CD4-positive, alpha-beta memory T cell (primary cell): ENCODE measurements at regions not wholly inside any gene's neighbourhood (a gene's known extent, or its start where the extent isn't known, plus 50 kb on each side); places are given as distances from the start of the nearest gene placed in this dataset.

Experiments used
- CTCF ChIA-PET: fragments of 350-600 bp; sonication (Branson Sonifier 250); formaldehyde crosslinking; loops from one replicate; lab custom pipeline; 2021; ENCODE audit warnings: inconsistent platforms; ENCODE audit not compliant: partially characterized antibody; lab: Charles Lee
- POLR2A ChIA-PET: fragments of 350-600 bp; sonication (Branson Sonifier 250); formaldehyde crosslinking; loops from one replicate; lab custom pipeline; 2021; ENCODE audit not compliant: partially characterized antibody; lab: Charles Lee
- DNase-seq, 5 donors: peaks; one replicate each; pipeline versions ENCODE4 v3.0.0 to v3.0.0-alpha.2; 2020 to 2022; ENCODE audit warnings: mixed read lengths in 1 of 5
- H3K27ac ChIP-seq: one replicate; pipeline ENCODE4 v1.7.0; 2013; ENCODE audit warnings: low read depth, low read length
- H3K27me3 ChIP-seq: 2 replicates; pipeline ENCODE4 v1.7.0; 2013; ENCODE audit warnings: mild to moderate bottlenecking, low read length, moderate library complexity; ENCODE audit not compliant: insufficient read depth
- H3K36me3 ChIP-seq: 2 replicates; pipeline ENCODE4 v1.7.0; 2013; ENCODE audit warnings: mild to moderate bottlenecking, low read length, moderate library complexity; ENCODE audit not compliant: insufficient read depth
- H3K4me1 ChIP-seq: 2 replicates; pipeline ENCODE4 v1.7.0; 2013; ENCODE audit warnings: mild to moderate bottlenecking, low read length, moderate library complexity; ENCODE audit not compliant: insufficient read depth
- H3K4me3 ChIP-seq, 2 donors: one replicate each; pipeline ENCODE4 v1.7.0; 2013; ENCODE audit warnings: low read length in 2 of 2, mild to moderate bottlenecking in 1 of 2
- H3K9me3 ChIP-seq, 2 donors: one replicate each; pipeline ENCODE4 v1.7.0; 2013; ENCODE audit warnings: low read length in 2 of 2, control low read depth in 1 of 2; ENCODE audit not compliant: control insufficient read depth in 1 of 2
- H3K27ac Mint-ChIP-seq, 7 donors: one replicate each; pipeline ENCODE4 v1.8.0; 2020 to 2021; ENCODE audit warnings: mixed read lengths in 7 of 7, mild to moderate bottlenecking in 6 of 7, inconsistent platforms in 3 of 7, moderate library complexity in 3 of 7
- H3K27me3 Mint-ChIP-seq, 2 donors: one replicate each; pipeline ENCODE4 v1.8.0; 2020 to 2021; ENCODE audit warnings: mixed read lengths in 2 of 2
- H3K36me3 Mint-ChIP-seq, 2 donors: one replicate each; pipeline ENCODE4 v1.8.0; 2020 to 2021; ENCODE audit warnings: mixed read lengths in 2 of 2, inconsistent platforms in 1 of 2, mild to moderate bottlenecking in 1 of 2
- H3K4me1 Mint-ChIP-seq, 4 donors: one replicate each; pipeline ENCODE4 v1.8.0; 2020 to 2021; ENCODE audit warnings: mixed read lengths in 4 of 4, mild to moderate bottlenecking in 1 of 4
- H3K4me3 Mint-ChIP-seq, 8 donors: one replicate each; pipeline ENCODE4 v1.8.0; 2020 to 2021; ENCODE audit warnings: mixed read lengths in 8 of 8, mild to moderate bottlenecking in 7 of 8, moderate library complexity in 6 of 8, inconsistent platforms in 3 of 8
- H3K9me3 Mint-ChIP-seq, 8 donors: one replicate each; pipeline ENCODE4 v1.8.0; 2020 to 2021; ENCODE audit warnings: mixed read lengths in 8 of 8, mild to moderate bottlenecking in 5 of 8, inconsistent platforms in 3 of 8, moderate library complexity in 1 of 8
- intact Hi-C: fragments of 100-400 bp; cut with micrococcal nuclease; formaldehyde crosslinking; loops from one replicate; pipeline ENCODE4 v1.15.1; 2023

DNA sequence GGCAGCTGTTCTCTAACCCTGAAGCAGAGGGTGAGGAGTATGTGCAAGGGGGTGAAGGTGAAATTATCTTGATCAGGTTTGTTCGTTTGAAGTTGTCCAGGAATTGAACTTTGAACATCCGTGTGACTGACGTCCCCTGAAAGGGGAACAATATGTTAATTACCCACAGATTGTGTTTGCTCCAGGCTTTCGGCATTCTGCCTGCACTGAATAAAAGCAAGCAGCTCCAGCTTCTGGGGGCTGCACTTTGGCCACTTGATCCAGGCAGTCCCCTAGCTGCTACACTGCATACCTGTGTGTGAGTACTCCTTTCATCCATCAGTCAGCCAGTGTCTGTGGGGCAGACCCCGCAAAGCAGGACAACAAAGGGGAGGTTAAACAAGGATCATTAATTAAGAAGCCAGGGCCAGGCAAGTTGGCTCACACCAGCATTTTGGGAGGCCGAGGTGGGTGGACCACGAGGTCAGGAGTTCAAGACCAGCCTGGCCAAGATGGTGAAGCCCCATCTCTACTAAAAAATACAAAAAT, 104.8 kb upstream of the BTN3A2 start:
- intact Hi-C loops = no loop called here
- ChIA-PET CTCF (interaction anchor here (0.6 to 2.8 kb wide), 4 partner anchors 9 to 44 kb away, joined by 3 to 12 read pairs (median 4); a partner anchor contains a TSS), POLR2A (interaction anchor here (1.7 to 4.7 kb wide), 4 partner anchors 9 to 26 kb away, joined by 4 to 22 read pairs (median 6); a partner anchor contains a TSS)
- no peak for DNase-seq
- Histone ChIP-seq H3K4me3 (no peak overlapping the region), H3K4me1 (no peaks in the 10 kb centered on the region), H3K36me3 (no peaks in the 10 kb centered on the region), H3K27me3 (no peaks in the 10 kb centered on the region), H3K27ac (no peak overlapping the region), H3K9me3 (no peaks in the 10 kb centered on the region)
- no peak overlapping the region for H3K4me3 Mint-ChIP-seq
- peaks cover 0 to 1% (median 0%) of the 10 kb centered on the region in 8 donors for H3K9me3 Mint-ChIP-seq
- H3K36me3 Mint-ChIP-seq = no peaks in the 10 kb centered on the region
- peaks cover 0 to under 1% (median 0%) of the 10 kb centered on the region in 4 donors for H3K4me1 Mint-ChIP-seq
- H3K27ac Mint-ChIP-seq = no peak overlapping the region
- no peaks in the 10 kb centered on the region for H3K27me3 Mint-ChIP-seq

DNA sequence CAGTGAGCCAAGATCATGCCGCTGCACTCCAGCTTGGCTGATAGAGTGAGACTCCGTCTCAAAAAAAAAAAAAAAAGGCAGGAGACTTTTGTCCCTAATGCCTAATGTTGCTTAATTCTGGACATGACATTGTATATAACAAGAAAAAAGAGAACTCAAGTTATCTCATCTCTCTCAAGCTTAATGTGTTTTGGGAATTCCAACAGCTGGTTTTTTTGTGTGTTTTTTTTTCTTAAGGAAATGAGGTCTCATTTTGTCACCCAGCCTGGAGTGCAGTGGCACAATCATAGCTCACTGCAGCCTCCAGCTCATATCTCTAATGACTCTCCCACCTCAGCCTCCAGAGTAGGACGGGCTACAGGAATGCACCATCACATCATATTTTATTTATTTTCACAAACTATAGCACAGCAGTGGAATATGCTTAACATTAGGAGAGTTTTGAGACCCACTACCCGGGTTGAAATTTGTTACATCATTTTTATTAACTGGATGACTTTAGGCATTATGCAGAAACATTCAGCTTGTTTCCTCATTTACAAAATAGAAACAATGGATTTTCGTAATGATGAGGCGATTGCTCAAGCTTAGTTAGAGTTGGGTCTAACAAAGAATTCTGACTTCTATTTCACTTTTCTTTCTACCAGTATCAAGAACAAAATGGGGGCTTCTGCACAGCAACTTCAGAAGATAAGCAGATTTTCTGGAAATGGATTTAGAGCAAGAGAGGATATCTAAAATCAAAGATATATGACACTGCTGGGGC, 104.1 kb upstream of the BTN3A2 start:
- no peak overlapping the region for H3K27ac Mint-ChIP-seq
- CTCF ChIA-PET = interaction anchor here (0.6 to 1.5 kb wide), 4 partner anchors 9 to 45 kb away, joined by 3 to 4 read pairs (median 4); a partner anchor contains a TSS

DNA sequence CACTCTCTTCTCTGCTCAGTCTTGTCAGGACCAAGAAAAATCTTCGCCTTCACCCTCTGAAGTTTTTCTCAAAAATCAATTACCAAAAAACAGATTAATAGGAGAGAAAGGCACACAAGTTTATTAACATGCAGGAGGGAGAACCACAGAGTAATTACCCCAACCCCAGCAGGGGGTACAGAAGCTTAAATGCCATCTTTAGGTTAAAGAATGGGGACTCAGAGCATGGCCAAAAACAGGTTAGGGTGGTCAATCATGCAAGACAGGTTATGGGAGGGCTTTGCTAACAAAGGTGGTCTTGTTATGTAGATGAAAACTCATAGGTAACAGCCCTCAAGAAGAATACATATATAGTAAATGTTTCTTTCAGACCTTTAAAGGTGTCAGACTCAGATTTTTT, 100.5 kb upstream of the BTN3A2 start:
- Histone ChIP-seq H3K36me3 (no peaks in the 10 kb centered on the region), H3K27me3 (no peaks in the 10 kb centered on the region), H3K4me3 (no peak overlapping the region), H3K4me1 (no peaks in the 10 kb centered on the region), H3K27ac (no peak overlapping the region), H3K9me3 (no peaks in the 10 kb centered on the region)
- Mint-ChIP-seq H3K9me3 (peaks cover 0 to 1% (median 0%) of the 10 kb centered on the region in 8 donors), H3K27me3 (no peaks in the 10 kb centered on the region), H3K27ac (no peak overlapping the region), H3K4me3 (no peak overlapping the region), H3K4me1 (no peaks in the 10 kb centered on the region), H3K36me3 (no peaks in the 10 kb centered on the region)
- POLR2A ChIA-PET = interaction anchor here (0.5 to 4.7 kb wide), 3 partner anchors 8 to 50 kb away, joined by 4 to 22 read pairs (median 5); a partner anchor contains a TSS
- intact Hi-C loops = no loop called here
- CTCF ChIA-PET = interaction anchor here (1.4 kb wide), 1 partner anchor 15 kb away, joined by 5 read pairs; no protein-coding TSS in a partner anchor
- no peak for DNase-seq

More for the DNA sequence above, 104.1 kb upstream of the BTN3A2 start:
- POLR2A ChIA-PET = interaction anchor here (0.9 to 4.7 kb wide), 4 partner anchors 10 to 44 kb away, joined by 4 to 22 read pairs (median 5); a partner anchor contains a TSS
- Mint-ChIP-seq H3K9me3 (peaks cover 0 to 1% (median 0%) of the 10 kb centered on the region in 8 donors), H3K4me1 (no peaks in the 10 kb centered on the region), H3K36me3 (no peaks in the 10 kb centered on the region), H3K27me3 (no peaks in the 10 kb centered on the region), H3K4me3 (no peak overlapping the region)
- no peak for DNase-seq
- Histone ChIP-seq H3K36me3 (no peaks in the 10 kb centered on the region), H3K27ac (no peak overlapping the region), H3K9me3 (no peaks in the 10 kb centered on the region), H3K27me3 (no peaks in the 10 kb centered on the region), H3K4me1 (no peaks in the 10 kb centered on the region), H3K4me3 (no peak overlapping the region)
- intact Hi-C loops = no loop called here

DNA sequence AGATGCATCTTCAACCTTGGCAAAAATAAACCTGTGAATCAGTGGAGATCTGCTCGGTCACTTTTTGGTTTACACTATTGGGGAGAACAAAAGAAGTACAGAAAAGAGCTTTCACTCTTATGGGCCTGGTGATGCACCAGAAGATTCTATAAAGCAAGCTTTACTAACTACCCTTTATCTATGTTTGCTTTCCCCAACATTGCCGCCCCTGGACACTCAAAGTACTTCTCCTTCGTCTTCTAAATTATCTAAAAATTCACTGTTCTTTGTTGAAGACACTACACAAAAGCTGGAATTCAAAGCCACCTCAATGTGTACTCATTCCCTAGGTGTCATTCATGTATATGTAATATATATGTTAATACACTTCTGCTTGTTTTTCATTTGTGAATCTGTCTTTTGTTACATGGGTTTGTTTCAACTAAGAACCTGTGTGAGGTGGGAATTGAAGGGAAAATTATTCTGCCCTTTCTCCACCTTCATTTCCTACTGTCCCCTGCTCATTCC, 97.9 kb upstream of the BTN3A2 start:
- Mint-ChIP-seq H3K27ac (peak overlapping the region in 1 of 7 donors; percentile 54), H3K36me3 (no peaks in the 10 kb centered on the region), H3K4me3 (no peak overlapping the region), H3K4me1 (peaks cover 0 to 20% (median 15%) of the 10 kb centered on the region in 4 donors), H3K9me3 (peaks cover 0 to 5% (median 0%) of the 10 kb centered on the region in 8 donors), H3K27me3 (no peaks in the 10 kb centered on the region)
- no peak overlapping the region for H3K4me3 ChIP-seq
- intact Hi-C loops = no loop called here
- no peak overlapping the region for H3K27ac ChIP-seq
- H3K27me3 ChIP-seq = no peaks in the 10 kb centered on the region
- H3K4me1 ChIP-seq = peaks cover 18% of the 10 kb centered on the region
- CTCF ChIA-PET = interaction anchor here (1.5 to 3.3 kb wide), 2 partner anchors 9 to 16 kb away, joined by 5 to 13 read pairs; a partner anchor contains a TSS
- DNase-seq = no peak
- no peaks in the 10 kb centered on the region for H3K36me3 ChIP-seq
- POLR2A ChIA-PET = interaction anchor here (1.4 to 3.0 kb wide), 5 partner anchors 16 to 111 kb away, joined by 4 to 19 read pairs (median 8); a partner anchor contains a TSS
- H3K9me3 ChIP-seq = no peaks in the 10 kb centered on the region

- no peak overlapping the region for H3K4me3 ChIP-seq
Observed at GRCh38 chr6:26268659-26269402, 96.2 kb upstream of the BTN3A2 start.

GRCh38 chr6:26269531-26270485, 95.2 kb upstream of the BTN3A2 start:
- intact Hi-C loops = loop anchor here (5.0 kb wide), 3 partner anchors 228 to 877 kb away; a partner anchor contains a TSS
- peaks cover 0 to 22% (median 15%) of the 10 kb centered on the region in 4 donors for H3K4me1 Mint-ChIP-seq
- Histone ChIP-seq H3K27ac (no peak overlapping the region), H3K4me1 (peaks cover 28% of the 10 kb centered on the region), H3K36me3 (no peaks in the 10 kb centered on the region), H3K27me3 (no peaks in the 10 kb centered on the region), H3K4me3 (no peak overlapping the region), H3K9me3 (no peaks in the 10 kb centered on the region)
- no peak for DNase-seq
- ChIA-PET CTCF (interaction anchor here (0.8 to 7.0 kb wide), 17 partner anchors 8 to 247 kb away, joined by 3 to 41 read pairs (median 4); a partner anchor contains a TSS), POLR2A (interaction anchor here (0.6 to 9.6 kb wide), 19 partner anchors 12 to 243 kb away, joined by 3 to 497 read pairs (median 79); a partner anchor contains a TSS)
- H3K27me3 Mint-ChIP-seq = no peaks in the 10 kb centered on the region
- H3K36me3 Mint-ChIP-seq = no peaks in the 10 kb centered on the region
- peak overlapping the region in 3 of 8 donors; percentile 20 to 85 (median 42) for H3K4me3 Mint-ChIP-seq
- peak overlapping the region in 4 of 7 donors; percentile 66 to 82 (median 74) for H3K27ac Mint-ChIP-seq
- H3K9me3 Mint-ChIP-seq = peaks cover 0 to 6% (median 0%) of the 10 kb centered on the region in 8 donors

More at GRCh38 chr6:26268659-26269402, 96.2 kb upstream of the BTN3A2 start:
- no peaks in the 10 kb centered on the region for H3K27me3 Mint-ChIP-seq
- DNase-seq = no peak
- intact Hi-C loops = no loop called here
- H3K9me3 Mint-ChIP-seq = peaks cover 0 to 8% (median 0%) of the 10 kb centered on the region in 8 donors
- Histone ChIP-seq H3K27ac (no peak overlapping the region), H3K4me1 (peaks cover 20% of the 10 kb centered on the region), H3K27me3 (no peaks in the 10 kb centered on the region), H3K36me3 (no peaks in the 10 kb centered on the region), H3K9me3 (no peaks in the 10 kb centered on the region)
- ChIA-PET CTCF (interaction anchor here (0.9 to 7.0 kb wide), 5 partner anchors 10 to 95 kb away, joined by 3 to 41 read pairs (median 6); a partner anchor contains a TSS), POLR2A (interaction anchor here (0.6 to 9.6 kb wide), 9 partner anchors 15 to 184 kb away, joined by 3 to 497 read pairs (median 155); a partner anchor contains a TSS)
- H3K36me3 Mint-ChIP-seq = no peaks in the 10 kb centered on the region
- peak overlapping the region in 1 of 8 donors; percentile 54 for H3K4me3 Mint-ChIP-seq
- peaks cover 0 to 22% (median 15%) of the 10 kb centered on the region in 4 donors for H3K4me1 Mint-ChIP-seq
- H3K27ac Mint-ChIP-seq = peak overlapping the region in 1 of 7 donors; percentile 32
